ENCODE measurements at regions not wholly inside any gene's neighbourhood (a gene's known extent, or its start where the extent isn't known, plus 50 kb on each side); places are given as distances from the start of the nearest gene placed in this dataset.

DNA sequence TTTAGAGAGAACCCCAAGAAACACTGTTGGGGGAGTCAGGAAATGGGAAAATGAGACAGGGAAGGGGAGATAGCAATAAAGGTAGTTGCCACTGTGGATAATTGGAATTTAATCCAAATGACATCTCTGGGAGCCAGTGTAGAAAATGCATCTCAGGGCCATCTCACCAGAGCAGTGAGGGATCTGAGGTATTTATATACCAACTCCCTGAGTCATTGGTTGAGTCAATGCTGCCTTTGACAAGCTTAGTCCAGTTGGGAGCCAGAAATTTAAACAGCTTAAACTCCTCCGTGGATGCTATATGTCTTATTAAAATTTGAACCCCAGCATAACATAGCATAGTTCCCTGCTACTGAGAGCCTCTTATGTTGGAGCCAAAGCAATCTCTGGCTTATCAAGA is 140.3 kb downstream of the SLC30A10 start:
- Histone ChIP-seq H3K4me1 (ENCODE audit: control insufficient read depth, extremely low read depth, insufficient read depth, low read length) (no peaks in the 10 kb centered on the region), H3K36me3 (ENCODE audit: control insufficient read depth in 2 of 2, extremely low read depth in 1 of 2, insufficient read depth in 2 of 2, low read length in 2 of 2) (no peaks in the 10 kb centered on the region), H3K27ac (ENCODE audit: control insufficient read depth, insufficient read depth, low read length) (no peak overlapping the region), H3K9me1 (ENCODE audit: control insufficient read depth, extremely low read depth, insufficient read depth, low read length) (no peaks in the 10 kb centered on the region), H4K20me1 (ENCODE audit: control insufficient read depth, extremely low read depth, insufficient read depth, low read length) (no peaks in the 10 kb centered on the region), H3K9me3 (ENCODE audit: control insufficient read depth, low read depth, low read length) (no peaks in the 10 kb centered on the region), H3K27me3 (ENCODE audit: control insufficient read depth, extremely low read depth, insufficient read depth, low read length) (no peaks in the 10 kb centered on the region), H3K79me2 (ENCODE audit: control insufficient read depth, insufficient read depth, low read length) (no peaks in the 10 kb centered on the region), H3K9ac (ENCODE audit: control insufficient read depth, extremely low read depth, insufficient read depth, low read length) (no peak overlapping the region), H3K4me3 (ENCODE audit: control insufficient read depth in 2 of 3, extremely low read depth in 1 of 3, insufficient read depth in 2 of 3, low read depth in 1 of 3, low read length in 3 of 3) (no peak overlapping the region), H3K4me2 (ENCODE audit: control insufficient read depth, extremely low read depth, insufficient read depth, low read depth, low read length) (no peak overlapping the region), H2AFZ (ENCODE audit: control insufficient read depth, low read length) (no peak overlapping the region)
- dilution Hi-C loops (cut with MboI; ENCODE audit: extremely low pct_ligation_motif_present, low sequenced_read_pairs) = no loop called here
- DNase-seq (ENCODE audit: low read depth, low spot score) (no peak), FAIRE-seq (no peak)
- no peak for TF ChIP-seq EZH2 (IDR thresholded peaks at IDR 0.05; ENCODE audit: low read length)
- TF ChIP-seq, protein P1, sequence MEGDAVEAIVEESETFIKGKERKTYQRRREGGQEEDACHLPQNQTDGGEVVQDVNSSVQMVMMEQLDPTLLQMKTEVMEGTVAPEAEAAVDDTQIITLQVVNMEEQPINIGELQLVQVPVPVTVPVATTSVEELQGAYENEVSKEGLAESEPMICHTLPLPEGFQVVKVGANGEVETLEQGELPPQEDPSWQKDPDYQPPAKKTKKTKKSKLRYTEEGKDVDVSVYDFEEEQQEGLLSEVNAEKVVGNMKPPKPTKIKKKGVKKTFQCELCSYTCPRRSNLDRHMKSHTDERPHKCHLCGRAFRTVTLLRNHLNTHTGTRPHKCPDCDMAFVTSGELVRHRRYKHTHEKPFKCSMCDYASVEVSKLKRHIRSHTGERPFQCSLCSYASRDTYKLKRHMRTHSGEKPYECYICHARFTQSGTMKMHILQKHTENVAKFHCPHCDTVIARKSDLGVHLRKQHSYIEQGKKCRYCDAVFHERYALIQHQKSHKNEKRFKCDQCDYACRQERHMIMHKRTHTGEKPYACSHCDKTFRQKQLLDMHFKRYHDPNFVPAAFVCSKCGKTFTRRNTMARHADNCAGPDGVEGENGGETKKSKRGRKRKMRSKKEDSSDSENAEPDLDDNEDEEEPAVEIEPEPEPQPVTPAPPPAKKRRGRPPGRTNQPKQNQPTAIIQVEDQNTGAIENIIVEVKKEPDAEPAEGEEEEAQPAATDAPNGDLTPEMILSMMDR (optimal IDR thresholded peaks at IDR 0.05 in 1 of 3, IDR thresholded peaks at IDR 0.05 in 1 of 3, conservative IDR thresholded peaks at IDR 0.05 in 1 of 3; ENCODE audit: extremely low read depth in 1 of 3, insufficient read depth in 2 of 3, low read length in 3 of 3) = no peak

DNA sequence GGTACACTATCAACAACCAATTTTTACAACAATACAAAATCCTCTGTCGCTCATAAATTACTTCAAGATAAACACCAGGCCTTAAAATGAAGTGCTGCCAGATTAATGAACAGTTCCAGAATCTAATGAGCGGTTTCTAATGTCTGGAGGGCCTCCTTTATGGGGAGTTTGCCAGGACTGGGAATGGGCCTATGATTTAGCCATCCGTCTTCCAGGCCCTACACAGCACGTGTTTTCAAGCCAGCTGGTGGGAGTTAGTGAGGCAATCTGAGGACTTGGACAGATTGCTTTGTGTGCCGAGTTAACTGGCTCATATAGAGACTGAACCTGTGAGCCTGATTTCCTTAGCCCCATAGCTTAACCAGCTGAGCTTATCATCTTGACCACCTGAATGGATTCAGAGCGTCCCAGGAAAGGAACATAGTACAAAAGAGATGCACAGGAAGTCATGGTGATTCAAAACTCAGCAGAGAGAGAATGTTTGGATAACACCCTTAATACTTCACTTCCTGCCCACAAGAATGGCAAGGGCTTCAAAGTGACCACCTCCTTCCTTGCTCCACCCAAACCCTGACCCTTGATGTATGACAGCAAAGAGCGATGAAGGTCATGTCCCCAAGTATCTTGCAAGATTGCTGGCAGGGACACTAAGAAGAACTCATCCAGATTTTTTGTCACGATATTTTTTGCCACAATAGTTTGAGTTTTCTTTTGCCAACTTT is 143.5 kb downstream of the SLC30A10 start:
- no peak for TF ChIP-seq EZH2 (IDR thresholded peaks at IDR 0.05; ENCODE audit: low read length)
- TF ChIP-seq, protein P1 (optimal IDR thresholded peaks at IDR 0.05 in 1 of 3, IDR thresholded peaks at IDR 0.05 in 1 of 3, conservative IDR thresholded peaks at IDR 0.05 in 1 of 3; ENCODE audit: extremely low read depth in 1 of 3, insufficient read depth in 2 of 3, low read length in 3 of 3) = no peak
- DNase-seq (ENCODE audit: low read depth, low spot score) (no peak), FAIRE-seq (no peak)
- no peaks in the 10 kb centered on the region for H3K36me3 ChIP-seq (ENCODE audit: control insufficient read depth in 2 of 2, extremely low read depth in 1 of 2, insufficient read depth in 2 of 2, low read length in 2 of 2)
- no peaks in the 10 kb centered on the region for H3K4me1 ChIP-seq (ENCODE audit: control insufficient read depth, extremely low read depth, insufficient read depth, low read length)
- H3K27ac ChIP-seq (ENCODE audit: control insufficient read depth, insufficient read depth, low read length) = no peak overlapping the region
- H3K27me3 ChIP-seq (ENCODE audit: control insufficient read depth, extremely low read depth, insufficient read depth, low read length) = no peaks in the 10 kb centered on the region
- no peaks in the 10 kb centered on the region for H3K9me3 ChIP-seq (ENCODE audit: control insufficient read depth, low read depth, low read length)
- no peaks in the 10 kb centered on the region for H3K79me2 ChIP-seq (ENCODE audit: control insufficient read depth, insufficient read depth, low read length)
- no peak overlapping the region for H3K9ac ChIP-seq (ENCODE audit: control insufficient read depth, extremely low read depth, insufficient read depth, low read length)
- dilution Hi-C loops (cut with MboI; ENCODE audit: extremely low pct_ligation_motif_present, low sequenced_read_pairs) = no loop called here
- no peak overlapping the region for H3K4me3 ChIP-seq (ENCODE audit: control insufficient read depth in 2 of 3, extremely low read depth in 1 of 3, insufficient read depth in 2 of 3, low read depth in 1 of 3, low read length in 3 of 3)
- H3K9me1 ChIP-seq (ENCODE audit: control insufficient read depth, extremely low read depth, insufficient read depth, low read length) = no peaks in the 10 kb centered on the region
- no peak overlapping the region for H3K4me2 ChIP-seq (ENCODE audit: control insufficient read depth, extremely low read depth, insufficient read depth, low read depth, low read length)
- no peaks in the 10 kb centered on the region for H4K20me1 ChIP-seq (ENCODE audit: control insufficient read depth, extremely low read depth, insufficient read depth, low read length)
- no peak overlapping the region for H2AFZ ChIP-seq (ENCODE audit: control insufficient read depth, low read length)
